ENCODE measurements at regions not wholly inside any gene's neighbourhood (a gene's known extent, or its start where the extent isn't known, plus 50 kb on each side); places are given as distances from the start of the nearest gene placed in this dataset.
"Not testable (repeated sequence)": the region's sequence is repeated elsewhere in the genome, so short reads cannot be mapped to it uniquely, and the experiment has no call there.

GRCh38 chr9:102941868-102942267 is 53.3 kb upstream of the CYLC2 start:
- DNase-seq (ENCODE audit: low spot score): no peak
- intact Hi-C loops (cut with DNase I): no loop called here

GRCh38 chr9:102922526-102922925 is 72.6 kb upstream of the CYLC2 start:
- intact Hi-C loops (cut with DNase I): loop anchor here in 1 of 2 donors (2.0 kb wide), 1 partner anchor 56 kb away; no protein-coding TSS in a partner anchor
- no peak for DNase-seq (ENCODE audit: low spot score)

- DNase-seq (ENCODE audit: low spot score): no peak
- intact Hi-C loops (cut with DNase I): no loop called here
These were observed 83.9 kb upstream of the CYLC2 start for GRCh38 chr9:102911185-102911584.

GRCh38 chr9:102905795-102906194 is 89.3 kb upstream of the CYLC2 start:
- DNase-seq (ENCODE audit: low spot score); intact Hi-C loops (cut with DNase I): not testable (repeated sequence)

GRCh38 chr9:102892025-102892424 is 103.1 kb upstream of the CYLC2 start:
- intact Hi-C loops (cut with DNase I): no loop called here
- DNase-seq (ENCODE audit: low spot score): no peak

GRCh38 chr9:102888747-102889146 is 106.4 kb upstream of the CYLC2 start:
- DNase-seq (ENCODE audit: low spot score); intact Hi-C loops (cut with DNase I): not testable (repeated sequence)

GRCh38 chr9:102875687-102876086 is 119.4 kb upstream of the CYLC2 start:
- no peak for DNase-seq (ENCODE audit: low spot score)
- intact Hi-C loops (cut with DNase I): no loop called here

GRCh38 chr9:102867488-102867887 is 127.6 kb upstream of the CYLC2 start:
- intact Hi-C loops (cut with DNase I): no loop called here
- DNase-seq (ENCODE audit: low spot score): no peak

- intact Hi-C loops (cut with DNase I): no loop called here
- DNase-seq (ENCODE audit: low spot score): no peak
These were observed 132.7 kb upstream of the CYLC2 start for GRCh38 chr9:102862478-102862877.

GRCh38 chr9:102855641-102856040 is 139.5 kb upstream of the CYLC2 start:
- no peak for DNase-seq (ENCODE audit: low spot score)
- intact Hi-C loops (cut with DNase I): no loop called here

GRCh38 chr9:102845827-102846371 is 149.2 kb upstream of the CYLC2 start:
- intact Hi-C loops (cut with DNase I): no loop called here
- DNase-seq (ENCODE audit: low spot score): no peak

GRCh38 chr9:102844716-102845115 is 150.4 kb upstream of the CYLC2 start:
- no peak for DNase-seq (ENCODE audit: low spot score)
- intact Hi-C loops (cut with DNase I): no loop called here

- no peak for DNase-seq (ENCODE audit: low spot score)
- intact Hi-C loops (cut with DNase I): no loop called here
These were observed 152.7 kb upstream of the CYLC2 start for GRCh38 chr9:102842423-102842822.

- intact Hi-C loops (cut with DNase I): no loop called here
- DNase-seq (ENCODE audit: low spot score): no peak
These were observed 153.8 kb upstream of the CYLC2 start for GRCh38 chr9:102841376-102841775.

- no peak for DNase-seq (ENCODE audit: low spot score)
- intact Hi-C loops (cut with DNase I): no loop called here
These were observed 154.8 kb upstream of the CYLC2 start for GRCh38 chr9:102840335-102840734.

- intact Hi-C loops (cut with DNase I): no loop called here
- no peak for DNase-seq (ENCODE audit: low spot score)
These were observed 162.3 kb upstream of the CYLC2 start for GRCh38 chr9:102832814-102833213.

- no peak for DNase-seq (ENCODE audit: low spot score)
- intact Hi-C loops (cut with DNase I): no loop called here
These were observed 198.9 kb upstream of the CYLC2 start for GRCh38 chr9:102796244-102796643.

GRCh38 chr9:102795532-102795931 is 199.6 kb upstream of the CYLC2 start:
- intact Hi-C loops (cut with DNase I): no loop called here
- no peak for DNase-seq (ENCODE audit: low spot score)

GRCh38 chr9:102779356-102779755 is 215.8 kb upstream of the CYLC2 start:
- intact Hi-C loops (cut with DNase I): no loop called here
- DNase-seq (ENCODE audit: low spot score): no peak

- intact Hi-C loops (cut with DNase I): no loop called here
- no peak for DNase-seq (ENCODE audit: low spot score)
These were observed 216.4 kb upstream of the CYLC2 start for GRCh38 chr9:102778746-102779145.

GRCh38 chr9:102770704-102771103 is 224.4 kb upstream of the CYLC2 start:
- intact Hi-C loops (cut with DNase I): no loop called here
- DNase-seq (ENCODE audit: low spot score): no peak

- intact Hi-C loops (cut with DNase I): no loop called here
These were observed 225.8 kb upstream of the CYLC2 start for GRCh38 chr9:102769307-102769706.

More at GRCh38 chr9:102769307-102769706, 225.8 kb upstream of the CYLC2 start:
- DNase-seq (ENCODE audit: low spot score): no peak
